Inferior parietal cortex (tissue), 1 donor: ENCODE measurements at regions not wholly inside any gene's neighbourhood (a gene's known extent, or its start where the extent isn't known, plus 50 kb on each side); places are given as distances from the start of the nearest gene placed in this dataset.
"Not testable (repeated sequence)": the region's sequence is repeated elsewhere in the genome, so short reads cannot be mapped to it uniquely, and the experiment has no call there.

Experiments
- DNase-seq: peaks from one replicate; pipeline ENCODE4 v3.0.0-alpha.2; 2016; ENCODE audit errors: extremely low spot score

GRCh38 chr1:232416026-232416568, 213.8 kb downstream of the SIPA1L2 start:
- no peak for DNase-seq

- not testable (repeated sequence) for DNase-seq
Measured at GRCh38 chr1:232415481-232415880, 214.5 kb downstream of the SIPA1L2 start.

GRCh38 chr1:232414100-232414499, 215.8 kb downstream of the SIPA1L2 start:
- no peak for DNase-seq

GRCh38 chr1:232413674-232414073, 216.3 kb downstream of the SIPA1L2 start:
- DNase-seq: no peak

GRCh38 chr1:232409584-232409983, 220.3 kb downstream of the SIPA1L2 start:
- DNase-seq: no peak

GRCh38 chr1:232407120-232407519, 222.8 kb downstream of the SIPA1L2 start:
- no peak for DNase-seq

GRCh38 chr1:232405781-232406180, 224.2 kb downstream of the SIPA1L2 start:
- DNase-seq: no peak

GRCh38 chr1:232404981-232405731, 224.8 kb downstream of the SIPA1L2 start:
- DNase-seq: no peak

- no peak for DNase-seq
Measured at GRCh38 chr1:232404227-232404626, 225.7 kb downstream of the SIPA1L2 start.

GRCh38 chr1:232403017-232403714, 226.8 kb downstream of the SIPA1L2 start:
- no peak for DNase-seq

- no peak for DNase-seq
Measured at GRCh38 chr1:232398823-232399222, 231.1 kb downstream of the SIPA1L2 start.

- no peak for DNase-seq
Measured at GRCh38 chr1:232393444-232394146, 236.3 kb downstream of the SIPA1L2 start.

- DNase-seq: no peak
Measured at GRCh38 chr1:232393010-232393409, 236.9 kb downstream of the SIPA1L2 start.

GRCh38 chr1:232390590-232390989, 239.3 kb downstream of the SIPA1L2 start:
- DNase-seq: no peak

- no peak for DNase-seq
Measured at GRCh38 chr1:232389744-232390143, 240.2 kb downstream of the SIPA1L2 start.

GRCh38 chr1:232388363-232388762, 241.6 kb downstream of the SIPA1L2 start:
- DNase-seq: no peak

GRCh38 chr1:232386721-232387510, 243.0 kb downstream of the SIPA1L2 start:
- DNase-seq: no peak

- no peak for DNase-seq
Measured at GRCh38 chr1:232386294-232386693, 243.6 kb downstream of the SIPA1L2 start.

GRCh38 chr1:232385221-232385620, 244.7 kb downstream of the SIPA1L2 start:
- DNase-seq: peak; percentile 14

GRCh38 chr1:232384171-232384883, 245.6 kb downstream of the SIPA1L2 start:
- DNase-seq: no peak
